ENCODE measurements at regions not wholly inside any gene's neighbourhood (a gene's known extent, or its start where the extent isn't known, plus 50 kb on each side); places are given as distances from the start of the nearest gene placed in this dataset.

DNA sequence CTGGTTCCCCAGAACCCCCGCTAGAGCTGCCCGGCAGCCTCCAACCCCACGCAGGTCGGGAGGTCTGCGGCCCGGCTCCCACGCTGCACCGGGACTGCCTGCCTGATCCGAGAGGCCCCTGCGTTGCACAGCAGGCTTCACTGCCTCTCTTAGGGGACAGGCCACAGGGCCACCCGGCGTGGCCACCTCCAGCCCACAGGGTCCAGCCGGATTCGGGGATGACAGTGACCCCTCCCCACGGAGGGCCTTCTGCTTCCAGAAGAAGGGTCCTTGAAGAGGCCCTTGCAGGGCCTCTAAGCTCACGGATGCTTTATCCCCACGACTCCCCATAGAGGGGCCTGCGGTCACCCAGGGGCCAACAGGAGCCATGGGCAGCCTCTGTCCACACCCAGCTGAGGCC, 66.1 kb upstream of the PPP1R26 start:
- H3K36me3 ChIP-seq (ENCODE audit: control insufficient read depth in 3 of 3, insufficient read depth in 3 of 3, low read length in 3 of 3): no peaks in the 10 kb centered on the region
- H3K27me3 ChIP-seq (ENCODE audit: control insufficient read depth in 3 of 3, insufficient read depth in 3 of 3, low read length in 3 of 3): peaks cover 33 to 55% (median 48%) of the 10 kb centered on the region in 3 donors
- no peak overlapping the region for H3K27ac ChIP-seq (ENCODE audit: low read depth, low read length)
- no peak overlapping the region for H3K4me3 ChIP-seq (ENCODE audit: low read length in 3 of 3)
- no peaks in the 10 kb centered on the region for H3K4me1 ChIP-seq (ENCODE audit: control insufficient read depth in 3 of 3, insufficient read depth in 3 of 3, low read length in 3 of 3)
- no peaks in the 10 kb centered on the region for H3K9me3 ChIP-seq (ENCODE audit: control insufficient read depth in 3 of 3, low read length in 3 of 3)
- H3K9ac ChIP-seq (ENCODE audit: low read depth in 1 of 3, low read length in 3 of 3): no peak overlapping the region

DNA sequence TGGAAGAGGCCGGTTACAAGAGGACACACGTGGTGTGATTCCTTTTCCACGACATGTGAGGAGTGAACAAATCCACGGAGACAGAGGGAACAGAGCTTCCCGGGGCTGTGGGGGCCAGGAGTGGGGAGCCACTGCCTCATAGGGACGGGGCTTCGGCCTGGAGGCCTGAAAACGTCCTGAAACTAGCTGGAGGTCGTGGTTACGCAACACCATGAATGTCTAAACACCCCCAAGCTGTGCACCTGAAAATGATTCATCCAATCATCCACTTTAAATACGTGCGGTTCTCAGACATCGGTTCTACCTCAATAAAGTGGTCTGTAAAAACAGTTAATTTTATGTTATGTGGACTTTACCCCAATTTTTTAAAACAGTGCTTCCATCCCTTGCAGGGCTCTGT, 65.3 kb upstream of the PPP1R26 start:
- H3K27me3 ChIP-seq (ENCODE audit: control insufficient read depth in 3 of 3, insufficient read depth in 3 of 3, low read length in 3 of 3): peaks cover 34 to 52% (median 44%) of the 10 kb centered on the region in 3 donors
- no peaks in the 10 kb centered on the region for H3K4me1 ChIP-seq (ENCODE audit: control insufficient read depth in 3 of 3, insufficient read depth in 3 of 3, low read length in 3 of 3)
- H3K9ac ChIP-seq (ENCODE audit: low read depth in 1 of 3, low read length in 3 of 3): no peak overlapping the region
- no peak overlapping the region for H3K27ac ChIP-seq (ENCODE audit: low read depth, low read length)
- no peak overlapping the region for H3K4me3 ChIP-seq (ENCODE audit: low read length in 3 of 3)
- no peaks in the 10 kb centered on the region for H3K36me3 ChIP-seq (ENCODE audit: control insufficient read depth in 3 of 3, insufficient read depth in 3 of 3, low read length in 3 of 3)
- H3K9me3 ChIP-seq (ENCODE audit: control insufficient read depth in 3 of 3, low read length in 3 of 3): no peaks in the 10 kb centered on the region

DNA sequence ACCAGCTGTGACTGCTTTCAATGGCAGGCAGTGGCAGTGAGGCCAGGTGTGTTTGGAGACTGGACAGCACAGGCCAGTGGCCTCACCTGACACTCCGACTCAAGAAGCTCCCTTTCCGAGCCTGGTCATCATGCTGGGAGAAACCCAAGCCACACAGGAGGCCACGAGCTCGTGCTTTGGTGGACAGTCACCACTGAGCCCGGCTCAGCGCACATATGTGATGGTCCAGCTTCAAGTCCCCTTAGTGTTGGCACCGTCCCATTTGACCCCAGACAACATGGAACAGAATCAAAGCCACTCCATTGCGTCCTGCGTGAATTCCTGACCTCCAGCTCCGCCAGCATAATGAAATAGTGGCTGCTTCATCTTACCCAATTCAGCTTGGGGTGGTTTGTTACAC, 64.0 kb upstream of the PPP1R26 start:
- Histone ChIP-seq H3K9me3 (ENCODE audit: control insufficient read depth in 3 of 3, low read length in 3 of 3) (no peaks in the 10 kb centered on the region), H3K9ac (ENCODE audit: low read depth in 1 of 3, low read length in 3 of 3) (no peak overlapping the region), H3K27ac (ENCODE audit: low read depth, low read length) (no peak overlapping the region), H3K36me3 (ENCODE audit: control insufficient read depth in 3 of 3, insufficient read depth in 3 of 3, low read length in 3 of 3) (no peaks in the 10 kb centered on the region), H3K4me3 (ENCODE audit: low read length in 3 of 3) (no peak overlapping the region), H3K4me1 (ENCODE audit: control insufficient read depth in 3 of 3, insufficient read depth in 3 of 3, low read length in 3 of 3) (no peaks in the 10 kb centered on the region), H3K27me3 (ENCODE audit: control insufficient read depth in 3 of 3, insufficient read depth in 3 of 3, low read length in 3 of 3) (peaks cover 33 to 42% (median 39%) of the 10 kb centered on the region in 3 donors)

DNA sequence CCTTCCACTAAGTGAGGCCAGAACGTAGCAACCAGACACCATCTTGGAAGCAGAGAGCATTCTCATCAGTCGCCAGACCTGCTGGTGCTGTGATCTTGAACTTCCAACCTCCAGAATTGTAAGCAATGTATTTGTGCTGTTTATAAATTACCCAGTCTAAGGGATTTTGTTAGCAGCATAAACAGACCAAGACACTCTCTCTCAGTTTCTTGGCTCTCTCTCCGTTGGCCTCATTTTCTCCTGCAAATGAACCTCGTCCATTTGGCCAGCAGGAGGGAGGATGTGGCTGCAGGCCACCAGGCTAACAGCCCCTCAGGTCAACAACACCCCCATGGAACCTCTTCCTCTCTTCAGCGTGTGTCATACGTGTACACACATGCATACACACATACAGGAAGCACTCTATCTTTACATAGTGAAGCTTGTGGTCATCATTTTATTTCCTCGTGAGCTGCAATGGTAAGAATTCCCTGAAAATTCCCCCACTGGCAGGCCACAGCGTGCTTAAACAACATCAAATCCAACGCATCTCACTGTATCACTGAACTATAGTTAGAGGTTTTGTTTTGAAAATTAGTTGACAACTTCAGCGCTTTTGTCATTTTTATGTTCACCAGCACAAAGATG, 62.8 kb upstream of the PPP1R26 start:
- Histone ChIP-seq H3K27ac (ENCODE audit: low read depth, low read length) (no peak overlapping the region), H3K4me1 (ENCODE audit: control insufficient read depth in 3 of 3, insufficient read depth in 3 of 3, low read length in 3 of 3) (no peaks in the 10 kb centered on the region), H3K4me3 (ENCODE audit: low read length in 3 of 3) (no peak overlapping the region), H3K9me3 (ENCODE audit: control insufficient read depth in 3 of 3, low read length in 3 of 3) (no peaks in the 10 kb centered on the region), H3K36me3 (ENCODE audit: control insufficient read depth in 3 of 3, insufficient read depth in 3 of 3, low read length in 3 of 3) (no peaks in the 10 kb centered on the region), H3K27me3 (ENCODE audit: control insufficient read depth in 3 of 3, insufficient read depth in 3 of 3, low read length in 3 of 3) (peaks cover 34 to 39% (median 39%) of the 10 kb centered on the region in 3 donors), H3K9ac (ENCODE audit: low read depth in 1 of 3, low read length in 3 of 3) (no peak overlapping the region)

DNA sequence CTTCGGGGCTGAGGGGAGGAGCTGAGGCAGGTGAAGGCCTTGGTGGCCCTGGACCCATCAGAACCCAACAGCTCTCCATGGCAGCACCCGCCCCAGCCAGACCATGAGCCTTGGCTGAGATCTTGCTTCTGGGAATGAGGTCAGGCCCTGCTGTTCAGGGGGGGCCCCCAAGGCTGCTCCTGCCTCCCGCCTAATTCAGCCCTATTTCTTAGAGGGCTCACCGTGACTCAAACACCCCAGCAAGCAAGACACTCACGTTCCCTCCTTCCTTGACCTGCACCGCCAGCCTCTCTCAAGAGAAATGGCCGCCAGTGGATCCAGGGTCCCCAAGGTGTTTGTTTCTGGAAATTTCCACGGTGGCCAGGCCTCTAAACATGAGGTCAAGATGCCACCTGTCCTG, 61.4 kb upstream of the PPP1R26 start:
- no peaks in the 10 kb centered on the region for H3K4me1 ChIP-seq (ENCODE audit: control insufficient read depth in 3 of 3, insufficient read depth in 3 of 3, low read length in 3 of 3)
- H3K9ac ChIP-seq (ENCODE audit: low read depth in 1 of 3, low read length in 3 of 3): no peak overlapping the region
- H3K9me3 ChIP-seq (ENCODE audit: control insufficient read depth in 3 of 3, low read length in 3 of 3): no peaks in the 10 kb centered on the region
- no peak overlapping the region for H3K4me3 ChIP-seq (ENCODE audit: low read length in 3 of 3)
- H3K27ac ChIP-seq (ENCODE audit: low read depth, low read length): no peak overlapping the region
- peaks cover 31 to 42% (median 37%) of the 10 kb centered on the region in 3 donors for H3K27me3 ChIP-seq (ENCODE audit: control insufficient read depth in 3 of 3, insufficient read depth in 3 of 3, low read length in 3 of 3)
- no peaks in the 10 kb centered on the region for H3K36me3 ChIP-seq (ENCODE audit: control insufficient read depth in 3 of 3, insufficient read depth in 3 of 3, low read length in 3 of 3)

GRCh38 chr9:135419106-135419505, 60.5 kb upstream of the PPP1R26 start:
- Histone ChIP-seq H3K9ac (ENCODE audit: low read depth in 1 of 3, low read length in 3 of 3) (no peak overlapping the region), H3K27ac (ENCODE audit: low read depth, low read length) (no peak overlapping the region), H3K27me3 (ENCODE audit: control insufficient read depth in 3 of 3, insufficient read depth in 3 of 3, low read length in 3 of 3) (peaks cover 31 to 33% (median 33%) of the 10 kb centered on the region in 3 donors), H3K36me3 (ENCODE audit: control insufficient read depth in 3 of 3, insufficient read depth in 3 of 3, low read length in 3 of 3) (no peaks in the 10 kb centered on the region), H3K4me1 (ENCODE audit: control insufficient read depth in 3 of 3, insufficient read depth in 3 of 3, low read length in 3 of 3) (no peaks in the 10 kb centered on the region), H3K4me3 (ENCODE audit: low read length in 3 of 3) (no peak overlapping the region), H3K9me3 (ENCODE audit: control insufficient read depth in 3 of 3, low read length in 3 of 3) (no peaks in the 10 kb centered on the region)

DNA sequence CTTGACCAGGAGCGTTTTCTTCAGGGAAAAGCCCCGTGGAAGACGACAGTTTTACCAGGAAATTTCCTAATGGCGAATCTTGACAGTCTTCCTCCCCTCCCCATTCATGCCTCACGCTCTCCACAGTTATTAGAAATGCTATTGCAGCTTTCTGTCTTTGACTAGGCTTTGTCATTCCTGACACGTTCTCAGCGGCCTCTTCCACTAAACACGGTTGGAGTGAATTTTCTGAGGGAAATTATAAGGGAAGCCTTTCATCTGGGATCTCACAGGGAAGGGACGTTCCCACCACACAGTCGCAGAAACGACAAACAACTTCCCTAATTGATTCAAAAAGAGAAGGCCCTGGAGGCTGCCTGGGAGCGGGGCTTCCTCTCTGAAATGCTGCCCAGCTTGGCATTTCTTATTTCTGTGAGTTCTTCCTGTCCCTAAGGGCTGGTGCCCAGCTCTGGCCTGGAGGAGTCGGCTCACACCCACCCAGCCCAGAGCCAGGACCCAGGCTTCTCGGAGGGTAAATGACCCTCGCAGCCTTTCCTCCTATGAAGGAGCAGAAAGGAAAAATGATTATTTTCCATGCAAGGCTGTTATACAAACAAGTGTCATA, 57.1 kb upstream of the PPP1R26 start:
- H3K27me3 ChIP-seq (ENCODE audit: control insufficient read depth in 3 of 3, insufficient read depth in 3 of 3, low read length in 3 of 3): peaks cover 20 to 26% (median 23%) of the 10 kb centered on the region in 3 donors
- no peak overlapping the region for H3K9ac ChIP-seq (ENCODE audit: low read depth in 1 of 3, low read length in 3 of 3)
- H3K4me1 ChIP-seq (ENCODE audit: control insufficient read depth in 3 of 3, insufficient read depth in 3 of 3, low read length in 3 of 3): no peaks in the 10 kb centered on the region
- H3K4me3 ChIP-seq (ENCODE audit: low read length in 3 of 3): no peak overlapping the region
- H3K36me3 ChIP-seq (ENCODE audit: control insufficient read depth in 3 of 3, insufficient read depth in 3 of 3, low read length in 3 of 3): no peaks in the 10 kb centered on the region
- H3K9me3 ChIP-seq (ENCODE audit: control insufficient read depth in 3 of 3, low read length in 3 of 3): no peaks in the 10 kb centered on the region
- no peak overlapping the region for H3K27ac ChIP-seq (ENCODE audit: low read depth, low read length)

GRCh38 chr9:135423725-135424124, 55.9 kb upstream of the PPP1R26 start:
- H3K36me3 ChIP-seq (ENCODE audit: control insufficient read depth in 3 of 3, insufficient read depth in 3 of 3, low read length in 3 of 3): no peaks in the 10 kb centered on the region
- no peak overlapping the region for H3K9ac ChIP-seq (ENCODE audit: low read depth in 1 of 3, low read length in 3 of 3)
- H3K4me3 ChIP-seq (ENCODE audit: low read length in 3 of 3): no peak overlapping the region
- H3K27me3 ChIP-seq (ENCODE audit: control insufficient read depth in 3 of 3, insufficient read depth in 3 of 3, low read length in 3 of 3): peaks cover 14 to 26% (median 18%) of the 10 kb centered on the region in 3 donors
- H3K4me1 ChIP-seq (ENCODE audit: control insufficient read depth in 3 of 3, insufficient read depth in 3 of 3, low read length in 3 of 3): no peaks in the 10 kb centered on the region
- H3K9me3 ChIP-seq (ENCODE audit: control insufficient read depth in 3 of 3, low read length in 3 of 3): no peaks in the 10 kb centered on the region
- no peak overlapping the region for H3K27ac ChIP-seq (ENCODE audit: low read depth, low read length)
